ENCODE measurements at regions not wholly inside any gene's neighbourhood (a gene's known extent, or its start where the extent isn't known, plus 50 kb on each side); places are given as distances from the start of the nearest gene placed in this dataset.

- TF ChIP-seq FOSL1 (IDR thresholded peaks at IDR 0.05; ENCODE audit: low read depth) (no peak), REST (IDR thresholded peaks at IDR 0.05; ENCODE audit: low read depth) (no peak)
Observed at GRCh38 chr6:94487371-94487770, 1068.0 kb upstream of the EPHA7 start (continued).

- H3K4me3 ChIP-seq (replicated peaks in 1 of 2; ENCODE audit: low read depth in 1 of 2, low read length in 2 of 2): no peak overlapping the region
- no peak overlapping the region for H3K9ac ChIP-seq (ENCODE audit: low read length)
- no peaks in the 10 kb centered on the region for H3K36me3 ChIP-seq (ENCODE audit: control insufficient read depth in 1 of 2, insufficient read depth in 2 of 2, low read length in 2 of 2)
- no peaks in the 10 kb centered on the region for H3K4me1 ChIP-seq (ENCODE audit: control insufficient read depth in 1 of 2, insufficient read depth in 2 of 2, low read length in 2 of 2)
- H4K20me1 ChIP-seq (ENCODE audit: insufficient read depth): no peaks in the 10 kb centered on the region
- DNase-seq (ENCODE audit: low read depth, low spot score): no peak
- H3K27me3 ChIP-seq (ENCODE audit: insufficient read depth, low read length): no peaks in the 10 kb centered on the region
- no peak overlapping the region for H3K27ac ChIP-seq (ENCODE audit: low read depth, low read length)
- no peaks in the 10 kb centered on the region for H3K9me2 ChIP-seq (ENCODE audit: insufficient read depth)
- BruUV-seq (replicated peaks): no TSS peak
- H3K9me3 ChIP-seq (ENCODE audit: control insufficient read depth in 1 of 2, insufficient read depth in 1 of 2, low read depth in 1 of 2, low read length in 2 of 2): no peaks in the 10 kb centered on the region
- H3K4me2 ChIP-seq (ENCODE audit: low read length): no peak overlapping the region
- no peak for TF ChIP-seq POLR2AphosphoS5 (IDR thresholded peaks at IDR 0.05; ENCODE audit: low read depth, low read length)
- TF ChIP-seq CTCF (IDR thresholded peaks at IDR 0.05 in 2 of 3, conservative IDR thresholded peaks at IDR 0.05 in 1 of 3; ENCODE audit: borderline replicate concordance in 1 of 3, insufficient read depth in 1 of 3, low read depth in 2 of 3, low read length in 2 of 3): no peak
- no peak for TF ChIP-seq MAX (IDR thresholded peaks at IDR 0.05)
- no peak for TF ChIP-seq FOSL1 (IDR thresholded peaks at IDR 0.05; ENCODE audit: low read depth)
- no peak for TF ChIP-seq POLR2A (IDR thresholded peaks at IDR 0.05; ENCODE audit: borderline replicate concordance, extremely low read depth, insufficient read depth, insufficient read length)
- TF ChIP-seq ZNF274 (IDR thresholded peaks at IDR 0.05; ENCODE audit: low read depth, low read length): no peak
- TF ChIP-seq SP1 (IDR thresholded peaks at IDR 0.05; ENCODE audit: low read depth): no peak
- TF ChIP-seq ELF1 (IDR thresholded peaks at IDR 0.05; ENCODE audit: borderline replicate concordance, low read depth): no peak
- ChIA-PET RAD21 (ENCODE audit: low non-redundant PET in 1 of 2, low total read pairs in 2 of 2, uncharacterized antibody in 2 of 2, unreplicated experiment in 2 of 2) (no interaction called here), CTCF (no interaction called here), POLR2A (no interaction called here)
- intact Hi-C loops (cut with micrococcal nuclease): no loop called here
- no peaks in the 10 kb centered on the region for H3K79me2 ChIP-seq (ENCODE audit: insufficient read depth, low read length)
- no peak overlapping the region for H2AFZ ChIP-seq (ENCODE audit: low read depth, low read length, poor library complexity, severe bottlenecking)
- ATAC-seq: no peak
Observed at GRCh38 chr6:94478133-94479005, 1059.0 kb upstream of the EPHA7 start.

All from HCT116 (cell line).